ENCODE measurements at regions not wholly inside any gene's neighbourhood (a gene's known extent, or its start where the extent isn't known, plus 50 kb on each side); places are given as distances from the start of the nearest gene placed in this dataset.
"Not testable (repeated sequence)": the region's sequence is repeated elsewhere in the genome, so short reads cannot be mapped to it uniquely, and the experiment has no call there.

GRCh38 chr5:118371973-118372831 is 616.1 kb downstream of the DTWD2 start:
- no peak for DNase-seq (ENCODE audit: low read depth)

DNA sequence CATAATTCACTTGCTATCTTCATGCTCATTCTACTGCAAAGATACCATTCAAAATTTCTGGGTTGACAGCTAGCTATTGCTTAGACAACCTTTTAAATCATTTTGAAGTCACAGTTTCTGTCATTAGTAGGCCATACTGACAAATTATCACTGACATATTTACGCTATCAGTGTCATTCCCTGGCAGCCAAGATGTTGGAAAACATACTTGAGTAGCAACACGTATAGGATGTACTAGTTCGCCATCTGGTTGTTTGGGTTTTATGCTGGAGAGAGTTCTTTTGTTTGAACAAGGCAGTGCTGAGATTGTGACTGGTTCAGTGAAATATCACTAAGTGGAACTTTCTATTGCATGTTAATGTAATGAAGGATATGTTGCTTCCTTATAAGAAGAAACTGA is 621.9 kb downstream of the DTWD2 start:
- no peak for DNase-seq (ENCODE audit: low read depth)

DNA sequence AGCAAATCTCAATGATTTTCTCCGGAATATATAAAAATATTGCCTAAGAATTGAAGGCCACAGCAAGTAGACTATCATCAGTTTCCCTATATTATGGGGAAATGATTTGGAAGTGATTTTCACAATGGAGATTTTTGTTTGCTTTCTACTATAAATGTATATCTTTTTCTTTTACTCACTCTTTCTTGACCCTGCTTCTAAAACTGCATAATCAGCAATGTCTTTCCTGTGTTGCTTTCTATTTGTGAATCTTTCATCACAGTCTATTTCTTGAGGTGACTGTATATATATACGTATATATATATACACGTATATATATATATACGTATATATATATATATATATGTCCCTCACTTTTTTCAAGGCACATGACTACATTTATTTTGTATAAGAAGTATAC is 622.6 kb downstream of the DTWD2 start:
- DNase-seq (ENCODE audit: low read depth): no peak

DNA sequence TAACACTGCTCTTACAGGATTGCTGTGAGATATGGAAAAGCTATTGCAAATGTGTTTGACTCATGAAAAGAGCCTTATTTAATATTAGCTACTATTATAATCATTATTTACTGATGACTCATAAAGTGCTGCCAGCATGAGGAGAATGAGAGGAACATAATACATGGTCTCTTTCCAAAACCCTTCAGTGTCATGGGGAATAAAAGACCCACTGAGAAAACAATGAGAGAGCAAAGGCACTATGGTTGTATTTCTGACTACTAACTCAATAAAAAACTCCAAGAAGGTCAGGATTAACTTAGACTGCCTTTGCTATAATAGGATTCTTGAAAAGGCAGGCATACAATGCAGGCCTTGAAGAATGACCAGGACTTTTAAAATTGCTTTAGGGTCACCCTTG is 633.5 kb downstream of the DTWD2 start:
- DNase-seq (ENCODE audit: low read depth): no peak

DNA sequence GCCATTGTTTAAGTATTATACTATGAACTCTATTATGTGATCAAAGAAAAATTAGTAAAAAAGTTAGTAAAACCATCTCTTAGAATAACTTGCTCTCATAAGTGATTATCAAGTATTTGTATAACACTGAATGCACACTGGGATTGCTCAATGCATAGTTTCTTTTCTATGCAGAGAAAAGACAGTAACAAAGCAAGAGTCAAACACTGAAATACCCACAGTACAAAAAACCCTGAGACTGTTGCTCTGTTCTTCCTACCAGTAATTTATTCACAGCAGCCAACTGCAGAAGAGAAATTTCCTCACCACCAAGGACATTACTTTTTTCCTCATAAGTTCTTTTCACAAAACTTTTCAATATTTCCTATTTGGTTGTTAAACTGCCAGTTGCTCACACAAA is 634.4 kb downstream of the DTWD2 start:
- no peak for DNase-seq (ENCODE audit: low read depth)

DNA sequence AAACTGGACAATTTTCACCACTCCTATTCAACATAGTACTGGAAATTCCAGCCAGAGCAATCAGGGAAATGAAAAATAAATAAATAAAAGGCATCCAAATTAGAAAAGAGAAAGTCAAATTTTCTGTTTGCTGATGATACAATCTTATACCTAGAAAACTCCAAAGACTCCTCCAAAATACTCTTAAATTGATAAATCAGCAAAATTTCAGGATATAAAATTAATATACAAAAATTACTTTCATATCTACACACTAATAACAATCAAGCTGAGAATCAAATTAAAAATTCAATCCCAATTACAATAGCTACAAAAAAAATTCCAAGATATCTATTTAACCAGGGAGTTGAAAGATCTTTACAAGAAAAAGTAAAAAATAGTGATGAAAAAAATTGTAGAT is 651.9 kb downstream of the DTWD2 start:
- no peak for DNase-seq (ENCODE audit: low read depth)

- DNase-seq (ENCODE audit: low read depth): no peak
Measured at GRCh38 chr5:118327389-118327788, 661.0 kb downstream of the DTWD2 start.

GRCh38 chr5:118326481-118327045 is 661.8 kb downstream of the DTWD2 start:
- DNase-seq (ENCODE audit: low read depth): no peak

GRCh38 chr5:118325931-118326330 is 662.4 kb downstream of the DTWD2 start:
- no peak for DNase-seq (ENCODE audit: low read depth)

- DNase-seq (ENCODE audit: low read depth): not testable (repeated sequence)
Measured at GRCh38 chr5:118323723-118324122, 664.6 kb downstream of the DTWD2 start.

- no peak for DNase-seq (ENCODE audit: low read depth)
Measured at GRCh38 chr5:118321081-118321480, 667.3 kb downstream of the DTWD2 start.

DNA sequence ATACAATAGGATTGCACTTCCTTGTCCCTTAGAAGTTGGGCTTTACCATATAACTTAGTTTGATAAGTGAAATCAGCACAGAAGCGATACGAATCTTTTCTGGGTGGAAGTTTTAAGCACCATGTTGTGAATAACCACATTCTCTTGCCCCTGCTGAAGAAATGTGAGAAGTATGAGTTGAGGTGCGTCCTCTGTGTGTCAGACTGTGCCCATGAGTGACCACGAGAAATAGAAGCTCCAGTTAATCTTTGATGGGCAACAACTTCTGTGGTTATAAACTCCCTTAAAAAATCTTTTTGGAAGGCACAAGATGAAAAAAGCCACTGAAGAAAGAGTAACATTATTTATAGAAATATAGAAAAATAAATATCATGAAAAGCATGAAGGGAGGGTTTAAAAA is 668.2 kb downstream of the DTWD2 start:
- no peak for DNase-seq (ENCODE audit: low read depth)

GRCh38 chr5:118314931-118315330 is 673.4 kb downstream of the DTWD2 start:
- DNase-seq (ENCODE audit: low read depth): no peak

DNA sequence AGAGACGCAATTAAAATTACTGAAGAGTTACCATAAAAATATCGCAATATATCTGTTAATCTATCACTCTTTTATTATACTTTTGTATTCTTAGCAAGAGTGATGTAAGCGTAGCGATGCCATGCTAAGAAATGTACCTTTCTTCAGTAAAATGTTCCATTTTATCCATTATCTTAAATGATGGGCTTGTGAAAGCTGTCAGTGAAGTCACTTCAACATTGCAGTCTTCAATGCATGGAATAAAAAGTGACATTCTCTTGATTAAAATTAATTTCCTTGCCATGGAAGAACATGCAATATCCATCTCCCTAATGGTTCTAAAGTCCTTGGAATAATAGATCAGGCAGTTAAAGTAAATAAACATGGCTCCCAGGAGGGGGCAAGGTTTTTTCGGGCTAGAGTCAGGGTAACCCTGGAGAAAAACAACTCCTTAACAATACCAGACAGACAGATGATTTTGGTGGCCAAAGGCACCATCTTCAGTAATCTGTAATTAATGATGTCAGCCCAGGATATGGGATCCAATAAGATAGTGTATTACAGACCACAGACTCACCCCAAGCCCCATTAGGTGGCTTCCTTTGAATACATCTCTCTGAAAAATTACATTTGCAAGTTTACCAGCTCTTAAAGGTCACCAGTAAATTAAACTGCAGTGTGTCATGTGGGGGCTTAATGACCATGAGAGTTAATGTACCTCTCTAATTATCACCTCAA is 677.1 kb downstream of the DTWD2 start:
- DNase-seq (ENCODE audit: low read depth): no peak

GRCh38 chr5:118310401-118310800 is 677.9 kb downstream of the DTWD2 start:
- DNase-seq (ENCODE audit: low read depth): no peak

GRCh38 chr5:118303296-118303695 is 685.1 kb downstream of the DTWD2 start:
- no peak for DNase-seq (ENCODE audit: low read depth)

DNA sequence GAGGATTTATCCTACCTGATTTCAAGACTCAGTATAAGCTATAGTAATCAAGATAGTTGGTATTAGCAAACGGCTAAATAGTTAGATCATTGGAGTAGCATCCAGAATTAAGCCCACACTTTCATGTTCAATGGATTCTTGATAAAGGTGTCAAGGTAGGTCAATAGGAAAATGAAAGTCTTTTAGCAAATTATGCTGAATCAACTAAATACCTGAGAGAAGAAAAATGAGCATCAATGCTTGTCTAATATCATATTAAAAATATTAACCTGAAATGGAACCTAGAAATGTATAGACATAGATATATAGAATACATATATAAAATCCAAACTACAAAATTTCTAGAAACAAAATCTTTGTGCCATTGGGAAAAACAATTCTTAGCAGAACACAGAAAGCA is 685.6 kb downstream of the DTWD2 start:
- DNase-seq (ENCODE audit: low read depth): no peak

DNA sequence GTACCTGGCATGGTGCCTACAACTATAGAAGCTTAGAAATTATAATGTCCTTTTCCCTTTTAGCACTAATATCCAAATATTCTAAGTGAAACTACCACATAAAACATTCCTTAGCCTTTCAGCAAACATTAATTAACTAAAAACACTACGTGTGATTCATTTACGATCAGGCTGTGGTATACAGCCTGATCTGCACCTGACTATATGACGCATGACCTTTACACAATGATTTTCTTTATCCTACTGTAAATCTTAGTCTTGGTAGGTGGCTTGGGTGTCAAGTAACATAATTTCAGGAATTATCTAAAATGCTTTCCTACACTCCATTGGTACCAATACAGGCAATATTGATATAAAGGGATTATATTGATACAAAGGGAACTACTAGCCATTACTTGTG is 686.7 kb downstream of the DTWD2 start:
- no peak for DNase-seq (ENCODE audit: low read depth)

DNA sequence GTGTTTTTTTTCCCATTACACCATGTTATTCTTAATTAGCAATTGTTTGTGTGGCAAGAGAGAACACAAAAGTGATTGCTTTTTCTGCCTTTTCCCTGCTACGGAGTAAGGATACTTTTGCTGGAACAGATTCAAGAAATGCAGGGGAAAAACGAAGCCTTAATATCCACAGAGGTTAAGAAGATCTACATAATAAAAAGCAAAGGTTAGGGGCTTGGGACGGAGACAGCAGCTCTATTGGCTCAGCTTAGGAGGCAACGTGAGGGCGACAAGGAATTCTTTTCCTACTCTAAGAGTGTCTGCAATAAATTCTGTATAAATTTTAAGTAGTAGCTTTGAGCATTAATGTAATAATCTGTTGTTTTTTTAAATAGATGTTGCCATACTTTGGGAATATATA is 693.3 kb downstream of the DTWD2 start:
- no peak for DNase-seq (ENCODE audit: low read depth)

DNA sequence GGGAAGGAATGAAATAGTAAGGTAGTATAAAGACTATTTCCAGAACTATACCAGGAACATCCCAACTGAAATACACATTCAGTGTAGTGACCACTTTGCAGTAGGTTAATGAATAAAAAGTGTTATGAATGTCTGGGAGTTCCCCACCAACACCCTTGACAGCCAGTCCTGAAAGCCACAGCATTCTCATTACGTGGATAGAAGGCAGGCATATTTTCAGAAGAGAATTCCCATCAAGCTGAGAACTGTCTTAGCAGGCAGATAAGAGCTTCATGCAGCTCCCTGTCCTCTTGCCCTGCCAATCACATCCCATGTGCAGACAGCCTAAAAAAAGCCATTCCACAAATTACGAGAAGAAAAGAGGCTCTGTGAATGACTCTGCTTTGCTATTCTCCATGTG is 695.0 kb downstream of the DTWD2 start:
- no peak for DNase-seq (ENCODE audit: low read depth)

DNA sequence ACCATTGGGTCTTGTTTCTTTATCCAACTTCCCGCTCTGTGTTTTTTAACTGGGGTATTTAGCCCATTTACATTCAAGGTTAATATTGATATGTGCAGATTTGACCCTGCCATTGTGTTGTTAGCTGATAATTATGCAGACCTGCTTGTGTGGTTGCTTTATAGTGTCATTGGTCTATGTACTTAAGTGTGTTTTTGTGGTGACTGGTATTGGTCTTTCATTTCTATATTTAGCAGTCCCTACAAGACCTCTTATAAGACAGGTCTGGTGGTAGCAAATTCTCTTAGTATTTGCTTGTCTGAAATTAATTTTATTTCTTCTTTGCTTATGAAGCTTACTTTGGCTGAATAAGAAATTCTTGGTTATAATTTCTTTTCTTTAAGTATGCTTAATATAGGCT is 698.1 kb downstream of the DTWD2 start:
- DNase-seq (ENCODE audit: low read depth): no peak

DNA sequence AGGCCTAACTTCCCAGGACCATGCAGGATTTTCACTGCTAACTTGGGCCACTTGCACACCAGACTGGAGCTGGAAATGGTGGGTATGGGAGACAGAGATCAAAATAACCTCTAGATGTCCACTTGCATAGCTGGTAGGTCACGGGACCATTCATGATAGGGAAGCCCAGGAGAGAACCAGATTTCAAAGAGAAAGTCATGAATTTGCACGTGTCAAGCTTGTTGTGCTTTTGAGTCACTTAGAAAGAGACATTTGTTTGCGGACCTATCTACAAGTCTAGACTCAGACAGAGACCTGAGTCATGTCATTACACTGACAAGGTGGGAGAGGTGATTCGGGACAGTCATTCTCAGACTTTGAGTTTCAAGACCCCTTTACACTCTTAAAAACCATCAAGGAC is 704.1 kb downstream of the DTWD2 start:
- DNase-seq (ENCODE audit: low read depth): not testable (repeated sequence)

DNA sequence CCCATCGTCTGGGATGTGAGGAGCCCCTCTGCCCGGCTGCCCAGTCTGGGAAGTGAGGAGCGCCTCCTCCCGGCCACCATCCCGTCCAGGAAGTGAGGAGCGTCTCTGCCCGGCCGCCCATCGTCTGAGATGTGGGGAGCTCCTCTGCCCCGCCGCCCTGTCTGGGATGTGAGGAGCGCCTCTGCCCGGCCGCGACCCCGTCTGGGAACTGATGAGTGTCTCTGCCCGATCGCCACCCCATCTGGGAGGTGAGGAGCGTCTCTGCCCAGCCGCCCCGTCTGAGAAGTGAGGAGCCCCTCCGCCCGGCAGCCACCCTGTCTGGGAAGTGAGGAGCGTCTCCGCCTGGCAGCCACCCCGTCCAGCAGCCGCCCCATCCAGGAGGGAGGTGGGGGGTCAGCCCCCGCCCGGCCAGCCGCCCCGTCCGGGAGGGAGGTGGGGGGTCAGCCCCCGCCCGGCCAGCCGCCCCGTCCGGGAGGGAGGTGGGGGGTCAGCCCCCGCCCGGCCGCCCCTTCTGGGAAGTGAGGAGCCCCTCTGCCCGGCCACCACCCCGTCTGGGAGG is 705.8 kb downstream of the DTWD2 start:
- DNase-seq (ENCODE audit: low read depth): not testable (repeated sequence)
